Heart left ventricle (tissue), 16 donors: ENCODE measurements at regions not wholly inside any gene's neighbourhood (a gene's known extent, or its start where the extent isn't known, plus 50 kb on each side); places are given as distances from the start of the nearest gene placed in this dataset.

ENCODE experiments used
- ATAC-seq, 4 donors: fragments of 200-7000 bp; cut with Tn5 transposase; one replicate each; pipeline ENCODE4 v1.9.1; 2020 to 2022; ENCODE audit warnings: moderate library complexity in 4 of 4, mild to moderate bottlenecking in 3 of 4, moderate number of reproducible peaks in 1 of 4
- DNase-seq, 5 donors: peaks; one replicate each; pipeline ENCODE4 v3.0.0-alpha.2; 2020
- H3K27ac ChIP-seq, 12 donors: fragments of 200-600 bp; sonication (generic) in 4 of 12; one replicate each; pipeline versions ENCODE4 v1.5.0 to v1.8.0; 2016 to 2022; ENCODE audit warnings: mild to moderate bottlenecking in 2 of 12
- H3K27me3 ChIP-seq, 9 donors: fragments of 200-600 bp; sonication (generic) in 2 of 9; one replicate each; pipeline versions ENCODE4 v1.5.1 to v1.8.0; 2016 to 2022; ENCODE audit warnings: mild to moderate bottlenecking in 3 of 9
- H3K36me3 ChIP-seq, 9 donors: fragments of 200-600 bp; sonication (generic) in 2 of 9; one replicate each; pipeline versions ENCODE4 v1.5.0 to v1.8.0; 2018 to 2022; ENCODE audit warnings: mild to moderate bottlenecking in 2 of 9
- H3K4me1 ChIP-seq, 12 donors: fragments of 200-600 bp; sonication (generic) in 4 of 12; one replicate each; pipeline versions ENCODE4 v1.5.0 to v1.8.0; 2016 to 2022; ENCODE audit warnings: mild to moderate bottlenecking in 3 of 12
- H3K4me3 ChIP-seq, 12 donors: fragments of 200-600 bp; sonication (generic) in 4 of 12; one replicate each; pipeline versions ENCODE4 v1.5.0 to v1.8.0; 2017 to 2022; ENCODE audit warnings: mild to moderate bottlenecking in 9 of 12, moderate library complexity in 4 of 12
- H3K9me3 ChIP-seq, 12 donors: fragments of 200-600 bp; sonication (generic) in 4 of 12; one replicate each; pipeline versions ENCODE4 v1.5.0 to v1.8.0; 2016 to 2022; ENCODE audit warnings: mild to moderate bottlenecking in 1 of 12
- CTCF ChIP-seq, 12 donors: fragments of 200-600 bp; sonication (generic) in 4 of 12; IDR thresholded peaks; one replicate each; pipeline versions ENCODE4 v1.5.0 to v1.8.0; 2018 to 2022; ENCODE audit warnings: antibody characterized with exemption in 12 of 12, mild to moderate bottlenecking in 5 of 12
- POLR2A ChIP-seq, 2 donors: fragments of 450-650 bp; IDR thresholded peaks; one replicate each; pipeline ENCODE4 v1.6.1; 2017; ENCODE audit warnings: antibody characterized with exemption in 2 of 2, mild to moderate bottlenecking in 2 of 2, moderate library complexity in 2 of 2
- WGBS, 4 donors: extraction: QIAGEN DNeasy Blood & Tissue Kit in 2 of 4; methylation state at CpG; one replicate each; pipeline versions ENCODE4 v1.1.5 to v1.1.7; 2013 to 2018; 5-methylcytosine and 5-hydroxymethylcytosine counted together
- intact Hi-C, 10 donors: fragments of 100-400 bp; cut with DNase I; formaldehyde crosslinking; loops; one replicate each; pipeline versions ENCODE4 v1.11.1 to v1.14.2; 2022
- donor health status: ischemic (EF 13 %, LVEDD 7.1; RV severe dilation, severe dysfunction).
- donor health status: healthy with polysubstance abuse.
- donor health status: DM: no; HTN: yes; CAD: no.
- donor health status: DM: no; HTN: no; CAD: no.
- donor health status: ischemic (EF 25% LVEDD 6.9; RV normal size, moderate dysfunction).
- donor health status: ischemic (EF 25% LVEDD 5.7; RV mildly dilated, moderate dysfunction).
- donor health status: healthy.
- donor health status: DM: yes; HTN: yes; CAD: no.
- donor health status: ischemic (EF 35%, LVEDD 5.7; RV mildly dilated, moderate dysfunction).
- donor health status: nonischemic (EF 11% LVEDD 7.7; RV severe dilation, severe dysfunction).
- donor health status: DM: yes; HTN: yes; CAD: no.
- donor health status: PGD.
- donor health status: ischemic (EF 29% LVEDD 5.4; RV normal size, mild dysfunction).
- donor health status: nonischemic (EF 23%, LVEDD 6.1; RV moderate dilation, normal function).

DNA sequence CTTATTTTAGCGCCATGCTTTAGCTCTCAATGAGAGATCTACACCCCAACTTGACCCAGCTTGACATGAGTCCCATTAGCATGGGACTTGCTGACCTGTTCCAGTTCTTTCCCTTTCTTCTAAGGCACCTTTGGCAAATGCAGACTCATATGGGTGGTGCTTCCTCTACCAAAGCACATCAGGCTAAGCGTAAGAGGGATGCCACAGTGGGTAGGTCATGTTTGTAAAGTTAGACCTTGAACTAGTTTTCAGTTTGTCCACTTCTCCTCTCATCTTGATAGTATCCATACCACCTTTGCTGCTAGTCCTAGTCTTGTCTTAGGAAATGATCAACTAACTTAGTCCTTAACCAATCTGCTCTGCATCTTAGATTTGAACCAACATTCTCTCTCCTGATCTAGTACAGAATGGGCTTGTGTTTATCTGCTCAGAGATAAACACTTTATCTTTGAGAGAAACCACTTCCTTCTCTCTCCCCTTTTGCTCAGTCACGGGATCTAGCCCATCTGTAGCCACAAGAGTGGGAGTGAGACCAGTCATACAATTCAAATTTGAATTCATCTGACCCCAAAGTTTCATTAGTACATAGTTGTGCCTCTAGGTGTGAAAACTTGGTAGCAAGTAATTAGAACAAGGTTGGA, 72.1 kb upstream of the CD44 start:
- no peak for ATAC-seq
- no peak for DNase-seq
- intact Hi-C loops = no loop called here
- H3K27ac ChIP-seq = peak overlapping the region in 1 of 12 donors; percentile 22
- H3K27me3 ChIP-seq = no peaks in the 10 kb centered on the region
- WGBS, 4 donors = 76 to 86% (median 82%) methylated on average over 3 of the region's 3 CpGs
- no peaks in the 10 kb centered on the region for H3K36me3 ChIP-seq
- H3K4me1 ChIP-seq = peaks cover 0 to 32% (median 5%) of the 10 kb centered on the region in 12 donors
- peaks cover 0 to 19% (median 5%) of the 10 kb centered on the region in 12 donors for H3K9me3 ChIP-seq
- H3K4me3 ChIP-seq = no peak overlapping the region
- TF ChIP-seq POLR2A (IDR thresholded peaks at IDR 0.05) (no peak), CTCF (IDR thresholded peaks at IDR 0.05) (no peak)

DNA sequence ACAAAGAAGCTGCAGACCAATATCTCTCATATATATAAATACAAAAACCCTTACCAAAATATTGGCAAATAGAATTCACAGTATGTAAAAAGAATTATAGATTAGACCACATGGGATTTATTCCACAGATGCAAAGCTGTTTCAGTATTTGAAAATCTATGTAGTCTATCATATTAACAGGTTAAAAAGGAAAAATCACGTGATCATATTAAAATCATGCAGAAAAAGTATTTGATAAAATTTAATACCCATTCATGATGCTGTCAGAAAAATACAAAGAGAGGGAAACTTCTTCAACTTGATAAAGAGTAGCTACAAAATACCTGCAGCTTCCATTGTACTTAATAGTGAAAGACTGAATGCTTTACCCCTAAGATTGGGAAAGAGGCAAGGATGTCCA, 67.2 kb upstream of the CD44 start:
- no peak for DNase-seq
- H3K27me3 ChIP-seq = no peaks in the 10 kb centered on the region
- 77 to 92% (median 87%) methylated on average over 1 of the region's 1 CpG for WGBS, 4 donors
- intact Hi-C loops = no loop called here
- TF ChIP-seq CTCF (IDR thresholded peaks at IDR 0.05) = no peak
- no peak for TF ChIP-seq POLR2A (IDR thresholded peaks at IDR 0.05)
- H3K36me3 ChIP-seq = no peaks in the 10 kb centered on the region
- H3K4me3 ChIP-seq = no peak overlapping the region
- H3K4me1 ChIP-seq = peaks cover 0 to 14% (median 0%) of the 10 kb centered on the region in 12 donors
- peaks cover 0 to 19% (median 5%) of the 10 kb centered on the region in 12 donors for H3K9me3 ChIP-seq
- no peak for ATAC-seq
- H3K27ac ChIP-seq = no peak overlapping the region

DNA sequence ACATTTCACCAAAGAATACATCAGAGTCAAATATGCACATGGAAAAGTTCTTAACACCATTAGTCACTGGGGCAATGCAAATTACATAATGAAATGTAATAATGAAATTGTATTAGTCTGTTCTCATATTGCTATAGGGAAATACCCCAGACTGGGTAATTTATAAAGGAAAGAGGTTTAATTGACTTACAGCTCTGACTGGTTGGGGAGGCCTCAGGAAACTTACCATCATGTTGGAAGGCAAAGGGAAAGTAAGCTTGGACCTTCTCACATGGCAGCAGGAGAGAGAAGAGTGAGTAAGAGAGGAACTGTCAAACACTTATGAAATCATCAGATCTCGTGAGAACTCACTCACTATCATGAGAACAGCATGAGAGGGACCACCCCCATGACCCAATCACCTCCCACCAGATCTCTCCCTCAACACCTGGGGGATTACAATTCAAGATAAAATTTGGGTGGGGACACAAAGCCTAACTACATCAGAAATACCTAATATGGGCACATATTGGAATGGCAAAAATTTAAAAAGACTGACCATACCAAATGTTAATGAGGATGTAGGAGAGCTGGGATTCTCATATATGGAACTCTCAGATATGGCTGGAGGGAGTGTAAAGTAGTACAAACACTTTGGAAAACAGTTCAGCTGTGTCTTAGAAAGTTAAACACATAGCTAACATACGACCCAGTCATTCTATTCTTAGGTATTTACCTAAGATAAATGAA, 65.1 kb upstream of the CD44 start:
- no peak for ATAC-seq
- Histone ChIP-seq H3K36me3 (no peaks in the 10 kb centered on the region), H3K27ac (no peak overlapping the region), H3K4me1 (peaks cover 0 to 28% (median 0%) of the 10 kb centered on the region in 12 donors), H3K4me3 (no peak overlapping the region), H3K27me3 (no peaks in the 10 kb centered on the region), H3K9me3 (peaks cover 0 to 19% (median 5%) of the 10 kb centered on the region in 12 donors)
- WGBS, 4 donors = 64 to 78% (median 72%) methylated on average over 2 of the region's 2 CpGs
- TF ChIP-seq CTCF (IDR thresholded peaks at IDR 0.05) (no peak), POLR2A (IDR thresholded peaks at IDR 0.05) (no peak)
- intact Hi-C loops = no loop called here
- DNase-seq = no peak
